OCI-LY1 (cell line): ENCODE measurements at regions not wholly inside any gene's neighbourhood (a gene's known extent, or its start where the extent isn't known, plus 50 kb on each side); places are given as distances from the start of the nearest gene placed in this dataset.

Experiments used
- CTCF ChIP-seq: fragments of 200-600 bp; sonication (generic), shearing (Covaris generic); IDR thresholded peaks from 2 replicates; pipeline ENCODE4 v1.5.1; 2017; ENCODE audit warnings: mild to moderate bottlenecking, antibody characterized with exemption, low read length, moderate library complexity, mixed read lengths
- EZH2 ChIP-seq: fragments of 200-600 bp; sonication (generic), shearing (Covaris generic); IDR thresholded peaks from 2 replicates; pipeline ENCODE4 v1.8.0; 2017; ENCODE audit warnings: borderline replicate concordance, mixed run types, mild to moderate bottlenecking, antibody characterized with exemption, low read length, moderate library complexity, mixed read lengths

GRCh38 chr16:66043326-66043725 is 323.2 kb upstream of the CDH5 start:
- no peak for TF ChIP-seq CTCF
- no peak for TF ChIP-seq EZH2
